Loucy (cell line): ENCODE measurements at regions not wholly inside any gene's neighbourhood (a gene's known extent, or its start where the extent isn't known, plus 50 kb on each side); places are given as distances from the start of the nearest gene placed in this dataset.

Experiments used
- H2AFZ ChIP-seq: fragments of 200-600 bp; sonication (generic); 2 replicates; pipeline ENCODE4 v1.6.0; 2016; ENCODE audit warnings: antibody characterized with exemption, mild to moderate bottlenecking, low read length, moderate library complexity
- H3F3A ChIP-seq: fragments of 200-600 bp; 2 replicates; pipeline ENCODE4 v1.6.0; 2016; ENCODE audit warnings: antibody characterized with exemption, low read depth, mild to moderate bottlenecking
- H3K27me3 ChIP-seq: fragments of 200-600 bp; sonication (generic); 2 replicates; pipeline ENCODE4 v1.6.1; 2014; ENCODE audit warnings: low read length, mild to moderate bottlenecking; ENCODE audit not compliant: insufficient read depth, poor library complexity, severe bottlenecking
- H3K36me3 ChIP-seq: fragments of 200-600 bp; sonication (generic); 2 replicates; pipeline ENCODE4 v1.6.1; 2016; ENCODE audit warnings: low read length; ENCODE audit not compliant: insufficient read depth
- H3K4me1 ChIP-seq: fragments of 200-600 bp; sonication (generic); 2 replicates; pipeline ENCODE4 v1.5.1; 2014; ENCODE audit warnings: low read length, mild to moderate bottlenecking; ENCODE audit not compliant: insufficient read depth, poor library complexity, severe bottlenecking
- H3K4me2 ChIP-seq: fragments of 200-600 bp; sonication (generic); 2 replicates; pipeline ENCODE4 v1.6.0; 2014; ENCODE audit warnings: antibody characterized with exemption, low read length, low read depth, mild to moderate bottlenecking; ENCODE audit not compliant: poor library complexity, severe bottlenecking
- H3K4me3 ChIP-seq: fragments of 200-600 bp; sonication (generic); 2 replicates; pipeline ENCODE4 v1.5.1; 2014; ENCODE audit warnings: low read length, mild to moderate bottlenecking, mixed read lengths; ENCODE audit not compliant: poor library complexity, severe bottlenecking
- H3K79me2 ChIP-seq: fragments of 200-600 bp; sonication (generic); 2 replicates; pipeline ENCODE4 v1.6.1; 2014; ENCODE audit warnings: low read length; ENCODE audit not compliant: insufficient read depth
- H3K9ac ChIP-seq: fragments of 200-600 bp; sonication (generic); 2 replicates; pipeline ENCODE4 v1.6.0; 2014; ENCODE audit warnings: mild to moderate bottlenecking, low read depth, low read length, moderate library complexity; ENCODE audit not compliant: poor library complexity, severe bottlenecking
- H3K9me2 ChIP-seq: fragments of 200-600 bp; sonication (generic); replicated peaks from 2 replicates; pipeline ENCODE4 v1.6.1; 2016; ENCODE audit warnings: low read depth, low read length, mixed read lengths
- H3K9me3 ChIP-seq: fragments of 200-600 bp; sonication (generic); 2 replicates; pipeline ENCODE4 v1.6.1; 2014; ENCODE audit warnings: mild to moderate bottlenecking, antibody characterized with exemption, low read length, low read depth; ENCODE audit not compliant: insufficient read depth
- H4K20me1 ChIP-seq: fragments of 200-600 bp; sonication (generic); 2 replicates; pipeline ENCODE4 v1.6.0; 2014; ENCODE audit warnings: antibody characterized with exemption, low read length, mild to moderate bottlenecking; ENCODE audit not compliant: insufficient read depth, poor library complexity, severe bottlenecking
- EZH2phosphoT487 ChIP-seq: fragments of 200-600 bp; IDR thresholded peaks from 2 replicates; pipeline ENCODE4 v1.6.1; 2018; ENCODE audit warnings: antibody characterized with exemption, mild to moderate bottlenecking, moderate library complexity, borderline replicate concordance
- TF ChIP-seq, protein P1 (sequence below): fragments of 200-600 bp; sonication (generic); conservative IDR thresholded peaks from 2 replicates; pipeline ENCODE4 v1.5.1; 2014; ENCODE audit warnings: mild to moderate bottlenecking, antibody characterized with exemption, low read length

DNA sequence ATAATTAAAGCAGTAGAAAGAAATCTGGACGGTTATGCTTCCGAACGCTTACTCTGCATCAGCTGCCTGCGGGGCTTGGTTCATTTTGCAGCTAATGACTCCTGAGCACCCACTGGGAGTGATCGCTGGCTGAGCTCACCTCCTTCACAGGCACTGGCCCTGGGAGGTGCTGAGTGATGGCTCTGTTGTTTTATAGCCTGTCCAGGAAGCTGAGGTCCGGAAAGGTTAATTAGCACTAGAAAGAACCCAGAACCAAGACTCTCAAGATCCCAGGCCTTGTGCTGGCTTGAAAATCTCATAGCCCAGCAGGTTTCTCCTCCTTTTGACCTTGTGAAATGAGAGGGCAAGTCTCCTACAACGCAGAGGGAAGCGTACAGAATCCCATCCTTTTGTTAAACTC is 226.2 kb downstream of the AJAP1 start:
- Histone ChIP-seq H3K9ac (no peak overlapping the region), H3K9me3 (peaks cover 7% of the 10 kb centered on the region; the same call in 1 of the 2 replicates), H3K36me3 (no peaks in the 10 kb centered on the region), H3K4me1 (no peaks in the 10 kb centered on the region), H4K20me1 (no peaks in the 10 kb centered on the region), H3K27me3 (no peaks in the 10 kb centered on the region), H3K9me2 (no peaks in the 10 kb centered on the region), H3K4me3 (no peak overlapping the region), H3K79me2 (no peaks in the 10 kb centered on the region), H2AFZ (no peak overlapping the region), H3F3A (no peaks in the 10 kb centered on the region), H3K4me2 (no peak overlapping the region)
- no peak for TF ChIP-seq EZH2phosphoT487
- TF ChIP-seq, protein P1, sequence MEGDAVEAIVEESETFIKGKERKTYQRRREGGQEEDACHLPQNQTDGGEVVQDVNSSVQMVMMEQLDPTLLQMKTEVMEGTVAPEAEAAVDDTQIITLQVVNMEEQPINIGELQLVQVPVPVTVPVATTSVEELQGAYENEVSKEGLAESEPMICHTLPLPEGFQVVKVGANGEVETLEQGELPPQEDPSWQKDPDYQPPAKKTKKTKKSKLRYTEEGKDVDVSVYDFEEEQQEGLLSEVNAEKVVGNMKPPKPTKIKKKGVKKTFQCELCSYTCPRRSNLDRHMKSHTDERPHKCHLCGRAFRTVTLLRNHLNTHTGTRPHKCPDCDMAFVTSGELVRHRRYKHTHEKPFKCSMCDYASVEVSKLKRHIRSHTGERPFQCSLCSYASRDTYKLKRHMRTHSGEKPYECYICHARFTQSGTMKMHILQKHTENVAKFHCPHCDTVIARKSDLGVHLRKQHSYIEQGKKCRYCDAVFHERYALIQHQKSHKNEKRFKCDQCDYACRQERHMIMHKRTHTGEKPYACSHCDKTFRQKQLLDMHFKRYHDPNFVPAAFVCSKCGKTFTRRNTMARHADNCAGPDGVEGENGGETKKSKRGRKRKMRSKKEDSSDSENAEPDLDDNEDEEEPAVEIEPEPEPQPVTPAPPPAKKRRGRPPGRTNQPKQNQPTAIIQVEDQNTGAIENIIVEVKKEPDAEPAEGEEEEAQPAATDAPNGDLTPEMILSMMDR = no peak

DNA sequence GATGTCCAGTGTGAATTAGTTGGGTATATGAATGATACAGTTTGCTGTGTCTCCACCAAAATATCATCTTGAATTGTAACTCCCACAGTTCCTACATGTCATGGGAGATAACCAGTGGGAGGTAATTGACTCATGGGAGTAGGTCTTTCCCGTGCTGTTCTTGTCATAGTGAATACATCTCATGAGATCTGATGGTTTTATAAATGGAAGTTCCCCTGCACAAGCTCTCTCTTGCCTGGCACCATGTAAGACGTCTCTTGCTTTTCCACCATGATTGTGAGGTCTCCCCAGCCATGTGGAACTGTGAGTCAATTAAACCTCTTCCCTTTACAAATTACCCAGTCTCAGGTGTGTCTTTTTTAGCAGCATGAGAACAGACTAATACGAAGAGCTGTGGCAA is 223.0 kb downstream of the AJAP1 start:
- H3K36me3 ChIP-seq = no peaks in the 10 kb centered on the region
- H3K79me2 ChIP-seq = no peaks in the 10 kb centered on the region
- H3K9ac ChIP-seq = no peak overlapping the region
- no peak for TF ChIP-seq EZH2phosphoT487
- TF ChIP-seq, protein P1 = no peak
- no peaks in the 10 kb centered on the region for H3K27me3 ChIP-seq
- H3K9me3 ChIP-seq = peaks cover 4% of the 10 kb centered on the region; the same call in 1 of the 2 replicates
- no peak overlapping the region for H2AFZ ChIP-seq
- no peaks in the 10 kb centered on the region for H3F3A ChIP-seq
- no peak overlapping the region for H3K4me3 ChIP-seq
- no peaks in the 10 kb centered on the region for H4K20me1 ChIP-seq
- no peaks in the 10 kb centered on the region for H3K4me1 ChIP-seq
- H3K9me2 ChIP-seq = no peaks in the 10 kb centered on the region
- no peak overlapping the region for H3K4me2 ChIP-seq

DNA sequence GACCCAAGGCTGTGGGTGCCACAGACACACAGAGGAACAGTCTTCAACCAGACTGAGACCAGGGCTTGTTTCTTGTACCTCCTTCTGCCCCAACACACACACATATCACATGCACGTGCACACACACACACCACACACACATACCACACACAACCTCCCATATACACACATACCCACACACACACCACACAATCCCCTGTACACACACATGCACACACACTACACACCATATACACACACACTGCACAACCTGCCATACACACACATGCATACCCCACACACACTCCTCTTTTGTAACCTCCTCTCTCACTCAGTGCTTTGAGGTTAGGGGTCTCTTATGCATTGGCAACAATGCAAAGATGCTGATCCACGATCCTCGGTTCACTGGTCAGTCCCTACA is 217.0 kb downstream of the AJAP1 start:
- H4K20me1 ChIP-seq = no peaks in the 10 kb centered on the region
- no peaks in the 10 kb centered on the region for H3K4me1 ChIP-seq
- H3K4me2 ChIP-seq = no peak overlapping the region
- H3K9me2 ChIP-seq = no peaks in the 10 kb centered on the region
- H3K9ac ChIP-seq = no peak overlapping the region
- no peaks in the 10 kb centered on the region for H3K27me3 ChIP-seq
- no peaks in the 10 kb centered on the region for H3F3A ChIP-seq
- no peaks in the 10 kb centered on the region for H3K79me2 ChIP-seq
- peaks cover 5% of the 10 kb centered on the region; the same call in 1 of the 2 replicates for H3K9me3 ChIP-seq
- H2AFZ ChIP-seq = no peak overlapping the region
- no peaks in the 10 kb centered on the region for H3K36me3 ChIP-seq
- TF ChIP-seq, protein P1 = no peak
- no peak for TF ChIP-seq EZH2phosphoT487
- H3K4me3 ChIP-seq = no peak overlapping the region
